Keratinocyte (primary cell): ENCODE measurements at regions not wholly inside any gene's neighbourhood (a gene's known extent, or its start where the extent isn't known, plus 50 kb on each side); places are given as distances from the start of the nearest gene placed in this dataset.

Experiments
- EZH2 ChIP-seq: IDR thresholded peaks from one replicate; pipeline ENCODE4 v1.6.1; 2012; ENCODE audit warnings: inconsistent platforms, mild to moderate bottlenecking, low read length, moderate library complexity
- TF ChIP-seq, protein P1 (sequence below), 3 experiments: IDR thresholded peaks in 1 of 3; conservative IDR thresholded peaks in 1 of 3; optimal IDR thresholded peaks in 1 of 3; 2 replicates in 2 of 3; 3 replicates in 1 of 3; pipeline versions ENCODE3 to v1.5.1; 2011; ENCODE audit warnings: low read length in 3 of 3, mild to moderate bottlenecking in 3 of 3, moderate library complexity in 2 of 3, control low read depth in 1 of 3, inconsistent platforms in 1 of 3; ENCODE audit not compliant: insufficient read depth in 2 of 3; ENCODE audit errors: extremely low read depth in 1 of 3

DNA sequence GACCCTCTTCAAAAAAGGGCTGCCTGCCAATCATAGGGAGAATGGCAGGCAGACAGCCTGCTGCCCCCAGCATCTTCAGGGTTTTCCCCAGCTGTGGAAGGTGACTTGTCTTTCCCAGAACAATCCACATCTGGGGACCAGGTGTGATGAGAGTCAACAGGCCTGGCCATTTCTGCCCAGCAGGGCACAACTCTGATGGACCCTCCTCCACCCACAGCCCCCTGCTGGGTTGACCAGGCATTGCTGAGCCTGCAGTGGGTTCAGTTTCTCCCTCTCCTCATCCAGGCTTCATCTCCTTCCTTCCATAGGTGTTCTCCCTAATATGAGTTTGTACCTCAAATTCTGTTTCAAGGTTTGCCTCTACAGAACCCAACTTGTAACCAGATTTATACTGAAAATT, 111.0 kb downstream of the MINAR1 start:
- TF ChIP-seq, protein P1, sequence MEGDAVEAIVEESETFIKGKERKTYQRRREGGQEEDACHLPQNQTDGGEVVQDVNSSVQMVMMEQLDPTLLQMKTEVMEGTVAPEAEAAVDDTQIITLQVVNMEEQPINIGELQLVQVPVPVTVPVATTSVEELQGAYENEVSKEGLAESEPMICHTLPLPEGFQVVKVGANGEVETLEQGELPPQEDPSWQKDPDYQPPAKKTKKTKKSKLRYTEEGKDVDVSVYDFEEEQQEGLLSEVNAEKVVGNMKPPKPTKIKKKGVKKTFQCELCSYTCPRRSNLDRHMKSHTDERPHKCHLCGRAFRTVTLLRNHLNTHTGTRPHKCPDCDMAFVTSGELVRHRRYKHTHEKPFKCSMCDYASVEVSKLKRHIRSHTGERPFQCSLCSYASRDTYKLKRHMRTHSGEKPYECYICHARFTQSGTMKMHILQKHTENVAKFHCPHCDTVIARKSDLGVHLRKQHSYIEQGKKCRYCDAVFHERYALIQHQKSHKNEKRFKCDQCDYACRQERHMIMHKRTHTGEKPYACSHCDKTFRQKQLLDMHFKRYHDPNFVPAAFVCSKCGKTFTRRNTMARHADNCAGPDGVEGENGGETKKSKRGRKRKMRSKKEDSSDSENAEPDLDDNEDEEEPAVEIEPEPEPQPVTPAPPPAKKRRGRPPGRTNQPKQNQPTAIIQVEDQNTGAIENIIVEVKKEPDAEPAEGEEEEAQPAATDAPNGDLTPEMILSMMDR (optimal IDR thresholded peaks at IDR 0.05 in 1 of 3, IDR thresholded peaks at IDR 0.05 in 1 of 3, conservative IDR thresholded peaks at IDR 0.05 in 1 of 3; ENCODE audit: extremely low read depth in 1 of 3, insufficient read depth in 2 of 3, low read length in 3 of 3): peak in 1 of 3 experiments; percentile 21
- TF ChIP-seq EZH2: no peak
